OCI-LY1 (cell line): ENCODE measurements at regions not wholly inside any gene's neighbourhood (a gene's known extent, or its start where the extent isn't known, plus 50 kb on each side); places are given as distances from the start of the nearest gene placed in this dataset.

ENCODE experiments used
- EZH2 ChIP-seq: fragments of 200-600 bp; sonication (generic), shearing (Covaris generic); IDR thresholded peaks from 2 replicates; pipeline ENCODE4 v1.8.0; 2017; ENCODE audit warnings: borderline replicate concordance, mixed run types, mild to moderate bottlenecking, antibody characterized with exemption, low read length, moderate library complexity, mixed read lengths
- TF ChIP-seq, protein P1 (sequence below): fragments of 200-600 bp; sonication (generic), shearing (Covaris generic); IDR thresholded peaks from 2 replicates; pipeline ENCODE4 v1.5.1; 2017; ENCODE audit warnings: mild to moderate bottlenecking, antibody characterized with exemption, low read length, moderate library complexity, mixed read lengths

DNA sequence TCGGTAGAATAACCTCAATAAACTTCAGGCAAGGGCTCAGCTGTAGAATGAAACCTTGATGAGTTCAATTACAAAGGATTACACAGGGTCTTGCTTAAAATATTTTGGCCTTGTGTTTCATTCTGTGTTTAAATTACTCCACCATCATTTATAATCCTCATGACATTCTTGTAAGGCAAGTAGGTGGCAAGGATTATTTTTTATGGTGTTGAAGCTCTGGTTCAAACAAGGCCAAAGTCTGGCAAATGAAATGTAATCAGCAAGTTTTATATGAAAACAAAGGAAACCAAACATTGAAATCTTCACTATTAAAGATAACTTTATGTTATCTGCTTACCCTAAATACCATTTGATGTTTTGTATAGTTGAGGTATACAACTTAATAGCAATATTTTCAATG is 221.3 kb upstream of the HES1 start:
- no peak for TF ChIP-seq EZH2
- TF ChIP-seq, protein P1, sequence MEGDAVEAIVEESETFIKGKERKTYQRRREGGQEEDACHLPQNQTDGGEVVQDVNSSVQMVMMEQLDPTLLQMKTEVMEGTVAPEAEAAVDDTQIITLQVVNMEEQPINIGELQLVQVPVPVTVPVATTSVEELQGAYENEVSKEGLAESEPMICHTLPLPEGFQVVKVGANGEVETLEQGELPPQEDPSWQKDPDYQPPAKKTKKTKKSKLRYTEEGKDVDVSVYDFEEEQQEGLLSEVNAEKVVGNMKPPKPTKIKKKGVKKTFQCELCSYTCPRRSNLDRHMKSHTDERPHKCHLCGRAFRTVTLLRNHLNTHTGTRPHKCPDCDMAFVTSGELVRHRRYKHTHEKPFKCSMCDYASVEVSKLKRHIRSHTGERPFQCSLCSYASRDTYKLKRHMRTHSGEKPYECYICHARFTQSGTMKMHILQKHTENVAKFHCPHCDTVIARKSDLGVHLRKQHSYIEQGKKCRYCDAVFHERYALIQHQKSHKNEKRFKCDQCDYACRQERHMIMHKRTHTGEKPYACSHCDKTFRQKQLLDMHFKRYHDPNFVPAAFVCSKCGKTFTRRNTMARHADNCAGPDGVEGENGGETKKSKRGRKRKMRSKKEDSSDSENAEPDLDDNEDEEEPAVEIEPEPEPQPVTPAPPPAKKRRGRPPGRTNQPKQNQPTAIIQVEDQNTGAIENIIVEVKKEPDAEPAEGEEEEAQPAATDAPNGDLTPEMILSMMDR: no peak
